Breast epithelium (tissue), 3 donors: ENCODE measurements at regions not wholly inside any gene's neighbourhood (a gene's known extent, or its start where the extent isn't known, plus 50 kb on each side); places are given as distances from the start of the nearest gene placed in this dataset.

Experiments
- CTCF ChIP-seq, 3 donors: fragments of 450-650 bp; IDR thresholded peaks; one replicate each; pipeline ENCODE4 v1.5.1; 2016 to 2017; ENCODE audit warnings: antibody characterized with exemption in 3 of 3, mild to moderate bottlenecking in 3 of 3, moderate library complexity in 3 of 3
- POLR2A ChIP-seq: fragments of 450-650 bp; IDR thresholded peaks from one replicate; pipeline ENCODE4 v1.6.1; 2016; ENCODE audit warnings: antibody characterized with exemption, mild to moderate bottlenecking, moderate library complexity
- POLR2AphosphoS5 ChIP-seq, 3 donors: sonication (generic); formaldehyde crosslinking; IDR thresholded peaks; one replicate each; pipeline ENCODE4 v1.6.1; 2017; ENCODE audit warnings: antibody characterized with exemption in 3 of 3

GRCh38 chr9:86802900-86803673, 144.2 kb downstream of the GAS1 start:
- TF ChIP-seq CTCF (IDR thresholded peaks at IDR 0.05) (no peak), POLR2A (no peak), POLR2AphosphoS5 (IDR thresholded peaks at IDR 0.05) (no peak)
